Erythroblast (primary cell): ENCODE measurements at regions not wholly inside any gene's neighbourhood (a gene's known extent, or its start where the extent isn't known, plus 50 kb on each side); places are given as distances from the start of the nearest gene placed in this dataset.

ENCODE experiments used
- DNase-seq, 2 experiments: peaks; one replicate each; lab custom pipeline; 2025; lab: John Stamatoyannopoulos, UW
- GATA1 ChIP-seq: IDR thresholded peaks from 2 replicates; pipeline ENCODE4 v1.6.1; 2011; ENCODE audit warnings: low read depth, mild to moderate bottlenecking, control low read depth, low read length, moderate library complexity
- POLR2A ChIP-seq: IDR thresholded peaks from 2 replicates; pipeline ENCODE4 v1.6.1; 2011; ENCODE audit warnings: mild to moderate bottlenecking, low read length

DNA sequence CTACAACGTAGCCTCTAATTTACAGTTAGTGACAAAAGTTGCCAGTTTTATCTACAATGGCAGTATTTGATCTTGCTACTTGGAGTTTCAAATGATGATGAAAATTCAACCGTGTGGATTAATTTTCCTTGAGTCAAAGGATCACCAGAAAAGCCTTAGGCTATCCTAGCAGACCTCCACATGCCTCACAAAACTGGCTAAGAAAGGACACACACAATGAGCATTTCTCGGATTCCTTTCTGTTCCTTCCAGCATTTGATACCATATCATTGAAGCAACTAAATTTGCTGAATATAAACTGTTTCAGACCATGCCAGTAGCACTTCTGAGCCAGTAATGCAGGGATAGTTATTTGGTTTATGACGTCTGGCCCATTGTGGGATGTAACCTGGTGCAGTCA, 587.4 kb upstream of the MDFIC2 start:
- no peak for DNase-seq
- TF ChIP-seq GATA1 (no peak), POLR2A (no peak)

DNA sequence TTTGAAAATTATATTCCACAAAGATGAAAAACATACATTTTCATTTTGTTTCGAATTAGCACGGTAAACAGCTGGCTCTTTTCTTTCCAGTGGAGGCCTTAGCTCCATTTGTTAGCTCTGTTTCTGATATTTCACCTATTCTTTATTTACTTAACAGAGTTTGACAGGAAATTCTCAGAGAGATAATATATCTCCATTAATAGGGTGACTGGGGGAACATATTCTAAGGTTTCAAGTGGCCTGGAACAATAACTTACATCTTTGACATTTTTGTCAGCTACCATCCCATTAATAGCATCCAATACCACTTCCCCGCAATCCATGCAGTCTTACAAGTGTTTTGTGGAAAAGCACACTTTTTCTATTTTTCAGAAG, 577.6 kb upstream of the MDFIC2 start:
- DNase-seq = no peak
- TF ChIP-seq POLR2A (no peak), GATA1 (no peak)

DNA sequence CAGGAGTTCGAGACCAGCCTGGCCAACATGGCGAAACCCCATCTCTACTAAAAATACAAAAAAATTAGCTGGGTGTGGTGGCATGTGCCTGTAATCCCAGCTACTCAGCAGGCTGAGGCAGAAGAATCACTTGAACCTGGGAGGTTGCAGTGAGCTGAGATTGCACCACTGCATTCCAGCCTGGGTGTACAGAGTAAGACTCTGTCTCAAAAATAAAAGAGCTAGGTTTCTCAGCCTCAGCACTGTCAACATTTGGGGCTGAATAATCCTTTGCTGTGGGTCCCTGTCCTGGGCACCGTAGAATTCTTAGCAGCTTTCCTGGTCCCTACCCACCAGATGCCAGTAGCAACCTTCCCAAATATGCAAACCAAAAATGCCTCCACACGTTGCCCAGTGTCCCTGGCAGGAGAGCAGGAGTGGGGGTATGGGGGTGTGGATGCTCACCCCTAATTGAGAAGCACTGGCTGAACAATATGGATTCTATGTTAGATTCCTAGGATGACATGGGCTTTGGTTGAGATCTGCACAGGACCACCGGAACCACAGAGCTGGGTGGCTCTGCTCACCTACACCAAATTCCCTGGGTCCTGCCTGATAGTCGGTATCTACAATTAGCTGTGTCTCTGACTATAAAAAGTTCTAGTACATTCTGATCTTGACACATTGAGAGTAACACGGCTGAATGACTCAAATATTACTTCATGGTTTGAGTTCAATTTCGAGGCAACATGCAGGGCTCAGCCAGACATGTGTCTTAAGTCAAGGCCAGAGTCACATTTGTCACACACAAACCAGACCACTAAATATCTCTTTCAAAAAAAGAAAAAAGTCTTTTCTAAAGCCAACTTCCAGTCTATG, 577.0 kb upstream of the MDFIC2 start:
- no peak for DNase-seq
- TF ChIP-seq GATA1 = no peak
- TF ChIP-seq POLR2A = no peak

- no peak for DNase-seq
- TF ChIP-seq GATA1 = no peak
- TF ChIP-seq POLR2A = no peak
These were observed 573.2 kb upstream of the MDFIC2 start for GRCh38 chr3:70885636-70886035.

DNA sequence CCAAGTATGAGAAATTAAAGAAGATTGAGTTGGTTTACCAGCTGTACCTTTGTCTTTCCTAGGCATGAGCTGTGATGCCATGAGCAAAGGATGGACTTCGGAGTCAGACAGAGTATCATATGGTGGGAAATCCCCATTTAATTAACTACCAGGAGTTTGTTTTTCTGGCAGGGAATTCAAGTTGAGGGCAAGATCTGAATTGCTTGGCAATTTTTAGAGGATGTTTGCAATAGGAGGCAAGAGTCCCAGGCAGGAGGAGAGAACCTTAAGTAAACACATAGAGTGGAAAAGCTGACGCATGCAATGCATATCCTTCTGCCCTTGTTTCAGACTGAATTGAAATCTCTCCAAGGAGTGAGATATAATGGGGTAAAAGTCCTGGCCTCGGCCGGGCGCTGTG, 569.7 kb upstream of the MDFIC2 start:
- no peak for DNase-seq

DNA sequence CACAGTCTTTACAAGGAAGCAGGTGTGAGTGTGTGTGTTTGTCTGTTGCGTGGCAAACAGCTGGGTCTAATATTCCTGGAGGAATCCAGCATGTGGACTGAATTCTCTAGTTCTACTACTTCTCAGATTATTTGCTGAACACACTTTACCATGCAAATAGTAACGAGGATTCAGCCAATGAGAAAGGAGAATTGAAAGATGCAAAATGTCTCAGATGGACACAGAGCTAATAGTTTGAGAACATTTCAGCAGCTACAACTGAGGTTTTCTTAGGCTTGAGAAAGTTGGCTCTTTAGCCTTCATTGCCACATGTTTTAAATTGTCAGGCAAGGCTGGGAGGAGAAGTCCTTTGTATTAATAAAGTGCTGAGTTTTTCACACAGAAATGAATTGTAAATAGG, 568.0 kb upstream of the MDFIC2 start:
- DNase-seq = no peak

More for the DNA sequence above, 569.7 kb upstream of the MDFIC2 start:
- TF ChIP-seq POLR2A = no peak
- no peak for TF ChIP-seq GATA1

DNA sequence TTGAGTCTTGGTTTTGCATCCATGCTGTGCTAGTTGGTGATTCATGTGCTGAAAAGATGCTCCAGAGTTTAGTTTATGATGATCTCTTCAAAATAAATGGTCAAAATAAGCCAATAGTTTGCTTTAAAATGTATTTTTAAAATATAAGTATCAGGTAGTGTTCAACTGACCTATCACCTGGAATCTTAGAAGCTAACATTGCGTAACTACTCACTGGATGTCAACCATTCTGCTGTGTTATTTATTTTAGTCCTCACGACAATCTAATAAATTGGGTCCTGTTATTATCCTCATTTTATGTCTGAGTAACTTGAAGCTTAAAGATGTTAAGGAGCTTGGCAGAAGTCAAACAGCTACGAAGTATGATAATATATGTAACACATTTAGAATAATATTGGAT, 563.7 kb upstream of the MDFIC2 start:
- TF ChIP-seq POLR2A = no peak

More for the DNA sequence above, 568.0 kb upstream of the MDFIC2 start:
- TF ChIP-seq GATA1 = no peak
- TF ChIP-seq POLR2A = no peak

GRCh38 chr3:70874196-70874595, 561.8 kb upstream of the MDFIC2 start:
- TF ChIP-seq POLR2A = no peak
- TF ChIP-seq GATA1 = no peak
- no peak for DNase-seq

More for the DNA sequence above, 563.7 kb upstream of the MDFIC2 start:
- DNase-seq = no peak

DNA sequence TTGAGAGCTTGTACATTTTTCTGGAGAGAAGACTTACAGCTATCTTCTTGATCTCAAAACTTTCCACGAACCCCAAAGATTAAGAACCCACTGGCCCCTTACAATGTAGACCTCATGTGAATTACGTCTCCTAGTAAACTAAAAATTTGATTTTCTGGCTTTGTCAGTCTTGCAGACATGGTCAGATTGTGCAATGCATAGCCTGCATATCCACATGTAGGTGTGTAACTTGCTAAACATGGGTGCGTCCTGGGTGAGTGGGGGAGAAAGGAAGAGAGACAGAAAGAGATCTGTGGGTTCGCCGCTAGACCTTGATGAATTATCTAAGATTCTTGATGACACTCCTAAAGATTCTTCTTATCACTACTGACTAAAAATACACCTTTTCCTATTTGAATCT, 561.2 kb upstream of the MDFIC2 start:
- no peak for DNase-seq
- no peak for TF ChIP-seq GATA1
- no peak for TF ChIP-seq POLR2A

DNA sequence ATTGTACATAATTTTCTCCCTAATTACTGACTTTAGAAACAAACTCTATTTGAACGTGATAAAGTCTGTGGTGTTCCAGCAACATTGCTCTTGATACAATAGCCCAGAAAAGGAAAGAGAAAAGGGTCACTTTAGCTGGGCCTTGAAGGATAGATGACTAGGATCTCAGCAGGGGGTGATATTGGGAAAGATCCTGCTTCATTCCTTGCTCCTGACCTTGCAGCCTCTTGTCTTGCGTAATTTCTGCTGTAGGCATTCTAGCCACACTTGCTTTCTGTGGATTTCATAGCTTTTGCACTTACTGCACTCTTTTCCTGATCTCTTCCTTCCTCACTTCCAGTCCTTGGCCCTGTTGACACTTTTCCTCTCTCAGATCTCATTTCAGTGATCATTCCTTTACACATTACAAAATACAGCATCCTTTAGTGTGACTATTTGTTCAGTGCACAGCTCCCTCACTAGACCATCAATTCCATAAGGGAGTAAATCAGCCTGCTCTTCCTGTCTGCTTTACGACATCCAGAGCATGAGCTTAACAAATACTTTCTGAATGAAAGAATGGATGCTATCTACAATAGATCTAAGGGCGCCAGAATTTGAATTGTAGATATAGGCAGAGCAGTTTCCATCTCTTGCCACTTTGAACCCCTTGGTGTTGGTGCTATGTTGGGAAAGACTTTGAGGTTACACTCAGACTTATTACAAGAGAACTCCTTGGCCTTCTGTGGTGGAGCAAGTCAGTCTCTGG, 559.6 kb upstream of the MDFIC2 start:
- DNase-seq = no peak
- TF ChIP-seq POLR2A (no peak), GATA1 (no peak)

DNA sequence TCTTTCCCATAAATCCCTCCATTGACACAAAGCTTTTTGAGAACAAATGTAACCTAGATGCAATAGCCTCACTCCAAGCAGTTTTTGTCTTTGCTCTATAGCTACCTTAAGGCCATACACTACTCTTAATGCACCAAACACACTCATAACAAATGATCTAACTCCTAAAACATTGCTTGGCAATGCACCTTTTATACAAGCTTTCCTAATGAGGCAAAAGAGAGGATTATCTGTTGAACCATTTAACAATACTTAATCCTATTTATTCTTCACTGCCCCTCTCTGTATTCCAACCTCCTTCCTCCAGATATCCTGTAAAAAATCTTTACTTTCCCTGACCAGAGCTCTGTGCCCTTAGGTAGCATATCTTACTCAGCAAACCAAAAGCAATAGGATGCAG, 558.1 kb upstream of the MDFIC2 start:
- TF ChIP-seq POLR2A (no peak), GATA1 (no peak)
- no peak for DNase-seq

DNA sequence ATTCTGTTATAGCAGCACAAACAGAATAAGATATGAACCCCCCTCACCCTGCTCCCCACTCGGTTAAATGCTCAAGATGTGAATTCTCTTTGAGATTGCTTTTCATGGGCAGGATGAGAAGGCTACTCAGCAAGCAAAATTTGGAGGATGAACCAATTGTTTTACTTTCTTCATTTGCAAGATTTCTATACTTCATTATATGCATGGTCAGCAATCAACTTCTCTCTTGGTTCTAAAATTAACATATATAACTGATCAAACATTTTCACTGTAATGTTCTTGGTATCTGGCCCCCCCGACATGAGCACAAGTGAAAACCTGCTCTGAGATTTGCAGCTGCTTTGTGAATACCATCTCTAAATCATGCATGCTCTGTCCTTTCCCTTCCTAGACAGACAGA, 556.1 kb upstream of the MDFIC2 start:
- no peak for DNase-seq
- TF ChIP-seq GATA1 (no peak), POLR2A (no peak)

DNA sequence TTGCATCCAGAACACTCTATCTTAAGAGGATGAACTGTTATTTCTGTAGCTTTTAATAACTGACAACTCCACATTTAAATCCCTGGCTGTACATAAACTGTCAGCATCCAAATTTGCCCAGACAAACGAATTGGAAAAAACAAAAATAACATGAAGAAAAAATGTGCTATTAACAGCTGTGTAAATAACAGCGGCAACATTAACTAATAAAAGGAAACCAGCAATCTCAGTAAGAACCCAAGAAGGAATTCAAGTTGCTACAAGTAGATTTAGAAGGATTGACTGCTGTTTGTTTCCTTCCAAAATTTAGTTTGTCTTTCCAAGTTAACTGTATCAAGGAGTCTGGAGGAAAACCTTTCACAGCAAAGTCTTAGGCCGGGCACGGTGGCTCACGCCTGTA, 550.6 kb upstream of the MDFIC2 start:
- TF ChIP-seq POLR2A (no peak), GATA1 (no peak)
- DNase-seq = no peak

- TF ChIP-seq GATA1 (no peak), POLR2A (no peak)
- DNase-seq = no peak
These were observed 549.4 kb upstream of the MDFIC2 start for GRCh38 chr3:70861855-70862254.

DNA sequence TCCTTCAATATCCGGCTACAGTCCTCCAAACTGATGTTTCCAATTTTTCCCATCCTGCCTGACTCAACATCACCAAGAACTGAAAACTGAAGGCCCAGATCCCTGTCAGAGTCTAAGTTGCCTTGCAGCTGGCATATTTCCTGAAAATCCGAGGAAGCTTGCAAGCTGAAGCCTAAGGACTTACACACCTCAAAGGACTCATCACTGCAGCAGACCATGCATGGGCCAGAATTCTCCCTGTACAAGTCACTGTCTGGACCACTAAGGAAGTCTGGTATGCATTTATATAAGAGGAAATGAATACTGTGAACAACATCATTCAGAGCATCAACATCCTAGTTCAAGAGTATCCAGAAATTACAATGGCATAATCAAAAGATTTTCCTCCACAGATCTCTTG, 548.8 kb upstream of the MDFIC2 start:
- no peak for DNase-seq
- TF ChIP-seq POLR2A (no peak), GATA1 (no peak)
